SK-N-SH (cell line): ENCODE measurements at regions not wholly inside any gene's neighbourhood (a gene's known extent, or its start where the extent isn't known, plus 50 kb on each side); places are given as distances from the start of the nearest gene placed in this dataset.
A peak's percentile ranks its signal among the peaks of the same experiment; 100 is the strongest.

Experiments used
- CTCF ChIA-PET: fragments of 300-600, 350-600 bp; formaldehyde crosslinking; extraction: SDS; loops from one replicate; lab custom pipeline; 2021; lab: Yijun Ruan, JAX
- POLR2A ChIA-PET: fragments of 350-600 bp; sonication (Branson Sonifier 250); formaldehyde crosslinking; extraction: SDS; loops from one replicate; lab custom pipeline; 2020; ENCODE audit warnings: antibody characterized with exemption, inconsistent platforms; lab: Yijun Ruan, JAX
- DNase-seq: peaks from one replicate; pipeline ENCODE4 v3.0.0; 2012
- H2AFZ ChIP-seq: fragments of 200-600 bp; sonication (generic); 2 replicates; pipeline ENCODE4 v1.8.1; 2016; ENCODE audit warnings: antibody characterized with exemption, mild to moderate bottlenecking, low read depth
- H3F3A ChIP-seq: fragments of 200-600 bp; sonication (generic); replicated peaks from 2 replicates; pipeline ENCODE3; 2016; ENCODE audit warnings: antibody characterized with exemption, mild to moderate bottlenecking; ENCODE audit not compliant: insufficient read depth
- H3K27ac ChIP-seq, 2 experiments: fragments of 200-500 bp in 1 of 2; fragments of 200-600 bp in 1 of 2; sonication (Bioruptor generic) in 1 of 2; sonication (generic), shearing (Covaris generic) in 1 of 2; 2 replicates each; pipeline versions ENCODE4 v1.5.1 to v1.6.1; 2014 to 2016; ENCODE audit warnings: low read depth in 2 of 2, inconsistent platforms in 1 of 2, low read length in 1 of 2, mild to moderate bottlenecking in 1 of 2, mixed read lengths in 1 of 2
- H3K27me3 ChIP-seq: fragments of 200-600 bp; sonication (generic), shearing (Covaris generic); 2 replicates; pipeline ENCODE4 v1.6.1; 2016; ENCODE audit warnings: mixed run types; ENCODE audit not compliant: insufficient read depth
- H3K36me3 ChIP-seq, 2 experiments: fragments of 200-500 bp in 1 of 2; fragments of 200-600 bp in 1 of 2; sonication (Bioruptor generic) in 1 of 2; sonication (generic) in 1 of 2; replicated peaks in 1 of 2; 2 replicates each; pipeline versions ENCODE3 to v1.5.1; 2014 to 2016; ENCODE audit warnings: low read length in 1 of 2, mild to moderate bottlenecking in 1 of 2; ENCODE audit not compliant: insufficient read depth in 2 of 2, control insufficient read depth in 1 of 2
- H3K4me1 ChIP-seq, 2 experiments: fragments of 200-500 bp in 1 of 2; fragments of 200-600 bp in 1 of 2; sonication (Bioruptor generic) in 1 of 2; sonication (generic), shearing (Covaris generic) in 1 of 2; 2 replicates each; pipeline versions ENCODE4 v1.5.1 to v1.6.1; 2014 to 2016; ENCODE audit warnings: low read depth in 1 of 2, low read length in 1 of 2, mixed run types in 1 of 2; ENCODE audit not compliant: insufficient read depth in 2 of 2, control insufficient read depth in 1 of 2
- H3K4me2 ChIP-seq: fragments of 200-600 bp; sonication (generic), shearing (Covaris generic); 2 replicates; pipeline ENCODE4 v1.6.1; 2017; ENCODE audit warnings: mixed run types
- H3K4me3 ChIP-seq, 2 experiments: fragments of 200-500 bp in 1 of 2; fragments of 200-600 bp in 1 of 2; sonication (Bioruptor generic) in 1 of 2; sonication (generic), shearing (Covaris generic) in 1 of 2; 2 replicates each; pipeline versions ENCODE4 v1.5.1 to v1.8.1; 2014 to 2016; ENCODE audit warnings: low read depth in 2 of 2, inconsistent platforms in 1 of 2, low read length in 1 of 2, mild to moderate bottlenecking in 1 of 2, mixed read lengths in 1 of 2, moderate library complexity in 1 of 2
- H3K79me2 ChIP-seq: fragments of 200-600 bp; sonication (generic); 2 replicates; pipeline ENCODE4 v1.8.1; 2017; ENCODE audit warnings: mild to moderate bottlenecking; ENCODE audit not compliant: insufficient read depth
- H3K9ac ChIP-seq: fragments of 200-600 bp; sonication (generic); 2 replicates; pipeline ENCODE4 v1.6.1; 2017; ENCODE audit warnings: mixed run types
- H3K9me2 ChIP-seq: fragments of 200-600 bp; sonication (generic); 2 replicates; pipeline ENCODE4 v1.6.1; 2017; ENCODE audit warnings: mixed run types
- H3K9me3 ChIP-seq: fragments of 200-600 bp; sonication (generic); 2 replicates; pipeline ENCODE4 v1.6.1; 2017; ENCODE audit warnings: mixed run types, mild to moderate bottlenecking, moderate library complexity
- H4K20me1 ChIP-seq: fragments of 200-600 bp; sonication (generic); 2 replicates; pipeline ENCODE4 v1.6.1; 2017; ENCODE audit warnings: mild to moderate bottlenecking, mixed run types; ENCODE audit not compliant: insufficient read depth
- EP300 ChIP-seq, 2 experiments: IDR thresholded peaks; 2 replicates each; pipeline versions ENCODE4 v1.4.0 to v1.6.1; 2012; ENCODE audit warnings: borderline replicate concordance in 1 of 2, low read depth in 1 of 2, low read length in 1 of 2
- EZH2phosphoT487 ChIP-seq: fragments of 200-600 bp; sonication (generic); IDR thresholded peaks from 2 replicates; pipeline ENCODE4 v1.6.1; 2017; ENCODE audit warnings: low read depth, mixed run types, mild to moderate bottlenecking, antibody characterized with exemption, moderate library complexity, borderline replicate concordance
- FOSL2 ChIP-seq: IDR thresholded peaks from 2 replicates; pipeline ENCODE4 v1.4.0; 2012; ENCODE audit warnings: low read depth, mild to moderate bottlenecking, moderate library complexity, borderline replicate concordance
- FOXM1 ChIP-seq: IDR thresholded peaks from 2 replicates; pipeline ENCODE4 v1.4.0; 2012; ENCODE audit warnings: low read depth, mild to moderate bottlenecking
- JUND ChIP-seq: IDR thresholded peaks from 2 replicates; pipeline ENCODE4 v1.4.0; 2012
- MEF2A ChIP-seq: IDR thresholded peaks from 2 replicates; pipeline ENCODE4 v1.4.0; 2012; ENCODE audit warnings: low read depth, borderline replicate concordance
- MXI1 ChIP-seq: IDR thresholded peaks from 2 replicates; pipeline ENCODE4 v1.6.1; 2012; ENCODE audit warnings: mild to moderate bottlenecking, low read depth, low read length, improper control_type of control experiment
- NFIC ChIP-seq: IDR thresholded peaks from 2 replicates; pipeline ENCODE4 v1.4.0; 2012; ENCODE audit warnings: borderline replicate concordance
- TCF12 ChIP-seq: IDR thresholded peaks from 2 replicates; pipeline ENCODE4 v1.4.0; 2012
- TEAD4 ChIP-seq: IDR thresholded peaks from 2 replicates; pipeline ENCODE4 v1.4.0; 2012; ENCODE audit warnings: mild to moderate bottlenecking, borderline replicate concordance; ENCODE audit not compliant: insufficient read depth
- WGBS: methylation state at CpG from one replicate; pipeline ENCODE4 v1.1.6; 2017; ENCODE audit warnings: low lambda C conversion rate; 5-methylcytosine and 5-hydroxymethylcytosine counted together
- TF ChIP-seq, protein P1 (sequence below): fragments of 200-600 bp; sonication (generic); IDR thresholded peaks from 2 replicates; pipeline ENCODE4 v1.6.1; 2017; ENCODE audit warnings: antibody characterized with exemption, mild to moderate bottlenecking, moderate library complexity
- TF ChIP-seq, protein P2 (sequence below): IDR thresholded peaks from 2 replicates; pipeline ENCODE4 v1.4.0; 2012; ENCODE audit warnings: low read depth, borderline replicate concordance
- TF ChIP-seq, protein P3 (sequence below): fragments of 150-350 bp; IDR thresholded peaks from 2 replicates; pipeline ENCODE4 v1.6.1; 2017; ENCODE audit warnings: antibody characterized with exemption, low read length, low read depth, borderline replicate concordance
- TF ChIP-seq, protein P4 (sequence below): IDR thresholded peaks from 2 replicates; pipeline ENCODE4; 2012

DNA sequence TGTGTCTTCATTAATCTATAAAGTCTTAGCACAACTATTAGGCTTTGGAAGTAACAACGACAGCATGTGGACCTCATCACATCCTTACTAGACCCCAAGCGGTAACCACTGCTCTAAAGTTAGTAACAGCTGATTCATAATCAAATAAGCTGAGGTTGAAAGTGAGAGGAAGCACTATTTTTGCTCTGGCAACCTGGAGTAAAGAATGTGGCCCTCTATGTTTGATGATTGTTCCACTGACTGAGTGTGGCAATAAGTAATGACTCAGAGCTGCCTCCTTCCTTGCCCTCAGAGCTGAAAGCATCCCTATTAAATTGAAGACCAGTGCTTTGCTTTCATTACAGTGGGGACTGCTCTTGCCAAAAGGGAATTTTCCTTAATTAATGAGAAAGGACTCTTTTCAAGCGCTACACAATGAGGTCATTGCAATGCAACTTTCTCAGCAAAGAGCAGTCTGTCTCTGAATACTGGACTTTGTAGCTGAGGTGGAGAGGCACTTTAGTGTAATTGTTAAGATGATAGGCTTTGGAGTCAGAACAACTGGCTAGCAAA lies 906.1 kb upstream of the RAG2 start:
- POLR2A ChIA-PET, result no interaction called here
- H3K27ac ChIP-seq, result peak overlapping the region in 1 of 2 experiments; percentile 89; a peak in 2 of 4 replicates
- no peaks in the 10 kb centered on the region for H3K9me3 ChIP-seq

More for the DNA sequence above, 906.1 kb upstream of the RAG2 start:
- Histone ChIP-seq H3K9me2 (no peaks in the 10 kb centered on the region), H3K79me2 (no peaks in the 10 kb centered on the region), H3K4me2 (peak overlapping the region; percentile 26), H3K9ac (peak overlapping the region; percentile 24; the same call in 1 of the 2 replicates), H3K4me1 (peaks cover 0 to 33% of the 10 kb centered on the region in 2 experiments; a peak in 2 of 4 replicates), H3F3A (peaks cover 24% of the 10 kb centered on the region), H2AFZ (peak overlapping the region; percentile 25; the same call in 1 of the 2 replicates), H3K36me3 (no peaks in the 10 kb centered on the region), H3K27me3 (no peaks in the 10 kb centered on the region), H3K4me3 (peak overlapping the region in 1 of 2 experiments; percentile 4; a peak in 1 of 4 replicates), H4K20me1 (no peaks in the 10 kb centered on the region)
- 17% methylated on average over 3 of the region's 3 CpGs for WGBS
- TF ChIP-seq, protein P1, sequence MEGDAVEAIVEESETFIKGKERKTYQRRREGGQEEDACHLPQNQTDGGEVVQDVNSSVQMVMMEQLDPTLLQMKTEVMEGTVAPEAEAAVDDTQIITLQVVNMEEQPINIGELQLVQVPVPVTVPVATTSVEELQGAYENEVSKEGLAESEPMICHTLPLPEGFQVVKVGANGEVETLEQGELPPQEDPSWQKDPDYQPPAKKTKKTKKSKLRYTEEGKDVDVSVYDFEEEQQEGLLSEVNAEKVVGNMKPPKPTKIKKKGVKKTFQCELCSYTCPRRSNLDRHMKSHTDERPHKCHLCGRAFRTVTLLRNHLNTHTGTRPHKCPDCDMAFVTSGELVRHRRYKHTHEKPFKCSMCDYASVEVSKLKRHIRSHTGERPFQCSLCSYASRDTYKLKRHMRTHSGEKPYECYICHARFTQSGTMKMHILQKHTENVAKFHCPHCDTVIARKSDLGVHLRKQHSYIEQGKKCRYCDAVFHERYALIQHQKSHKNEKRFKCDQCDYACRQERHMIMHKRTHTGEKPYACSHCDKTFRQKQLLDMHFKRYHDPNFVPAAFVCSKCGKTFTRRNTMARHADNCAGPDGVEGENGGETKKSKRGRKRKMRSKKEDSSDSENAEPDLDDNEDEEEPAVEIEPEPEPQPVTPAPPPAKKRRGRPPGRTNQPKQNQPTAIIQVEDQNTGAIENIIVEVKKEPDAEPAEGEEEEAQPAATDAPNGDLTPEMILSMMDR, result no peak
- TF ChIP-seq EP300 (IDR thresholded peaks at IDR 0.05; ENCODE audit: borderline replicate concordance in 1 of 2, low read depth in 1 of 2, low read length in 1 of 2), result peak; percentile 32 to 68; a peak in 2 of 4 replicates
- TF ChIP-seq FOSL2, result peak; percentile 83
- no peak for TF ChIP-seq EZH2phosphoT487
- no peak for TF ChIP-seq MXI1
- TF ChIP-seq, protein P2, sequence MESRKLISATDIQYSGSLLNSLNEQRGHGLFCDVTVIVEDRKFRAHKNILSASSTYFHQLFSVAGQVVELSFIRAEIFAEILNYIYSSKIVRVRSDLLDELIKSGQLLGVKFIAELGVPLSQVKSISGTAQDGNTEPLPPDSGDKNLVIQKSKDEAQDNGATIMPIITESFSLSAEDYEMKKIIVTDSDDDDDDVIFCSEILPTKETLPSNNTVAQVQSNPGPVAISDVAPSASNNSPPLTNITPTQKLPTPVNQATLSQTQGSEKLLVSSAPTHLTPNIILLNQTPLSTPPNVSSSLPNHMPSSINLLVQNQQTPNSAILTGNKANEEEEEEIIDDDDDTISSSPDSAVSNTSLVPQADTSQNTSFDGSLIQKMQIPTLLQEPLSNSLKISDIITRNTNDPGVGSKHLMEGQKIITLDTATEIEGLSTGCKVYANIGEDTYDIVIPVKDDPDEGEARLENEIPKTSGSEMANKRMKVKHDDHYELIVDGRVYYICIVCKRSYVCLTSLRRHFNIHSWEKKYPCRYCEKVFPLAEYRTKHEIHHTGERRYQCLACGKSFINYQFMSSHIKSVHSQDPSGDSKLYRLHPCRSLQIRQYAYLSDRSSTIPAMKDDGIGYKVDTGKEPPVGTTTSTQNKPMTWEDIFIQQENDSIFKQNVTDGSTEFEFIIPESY, result 0 out of 2 replicates have a peak, but pooled peaks have one; percentile 31
- TF ChIP-seq, protein P3, sequence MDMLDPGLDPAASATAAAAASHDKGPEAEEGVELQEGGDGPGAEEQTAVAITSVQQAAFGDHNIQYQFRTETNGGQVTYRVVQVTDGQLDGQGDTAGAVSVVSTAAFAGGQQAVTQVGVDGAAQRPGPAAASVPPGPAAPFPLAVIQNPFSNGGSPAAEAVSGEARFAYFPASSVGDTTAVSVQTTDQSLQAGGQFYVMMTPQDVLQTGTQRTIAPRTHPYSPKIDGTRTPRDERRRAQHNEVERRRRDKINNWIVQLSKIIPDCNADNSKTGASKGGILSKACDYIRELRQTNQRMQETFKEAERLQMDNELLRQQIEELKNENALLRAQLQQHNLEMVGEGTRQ, result no peak
- TF ChIP-seq JUND, result peak; percentile 76
- TF ChIP-seq TEAD4, result peak; percentile 57; the same call in 1 of the 2 replicates
- peak; percentile 72 for TF ChIP-seq TCF12
- TF ChIP-seq NFIC, result no peak
- peak; percentile 97 for TF ChIP-seq MEF2A
- TF ChIP-seq FOXM1, result peak; percentile 27; the same call in 1 of the 2 replicates
- TF ChIP-seq, protein P4, sequence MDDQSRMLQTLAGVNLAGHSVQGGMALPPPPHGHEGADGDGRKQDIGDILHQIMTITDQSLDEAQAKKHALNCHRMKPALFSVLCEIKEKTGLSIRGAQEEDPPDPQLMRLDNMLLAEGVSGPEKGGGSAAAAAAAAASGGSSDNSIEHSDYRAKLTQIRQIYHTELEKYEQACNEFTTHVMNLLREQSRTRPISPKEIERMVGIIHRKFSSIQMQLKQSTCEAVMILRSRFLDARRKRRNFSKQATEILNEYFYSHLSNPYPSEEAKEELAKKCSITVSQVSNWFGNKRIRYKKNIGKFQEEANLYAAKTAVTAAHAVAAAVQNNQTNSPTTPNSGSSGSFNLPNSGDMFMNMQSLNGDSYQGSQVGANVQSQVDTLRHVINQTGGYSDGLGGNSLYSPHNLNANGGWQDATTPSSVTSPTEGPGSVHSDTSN, result peak; percentile 78
- no peak for DNase-seq
- CTCF ChIA-PET, result no interaction called here
